Spinal cord (tissue), 9 donors: ENCODE measurements at regions not wholly inside any gene's neighbourhood (a gene's known extent, or its start where the extent isn't known, plus 50 kb on each side); places are given as distances from the start of the nearest gene placed in this dataset.
A peak's percentile ranks its signal among the peaks of the same experiment; 100 is the strongest.
"Not testable (repeated sequence)": the region's sequence is repeated elsewhere in the genome, so short reads cannot be mapped to it uniquely, and the experiment has no call there.

Experiments used
- DNase-seq, 6 donors: peaks; one replicate each; pipeline versions ENCODE4 v3.0.0 to v3.0.0-alpha.2; 2013 to 2015; ENCODE audit warnings: low spot score in 6 of 6, low read depth in 4 of 6
- H3K27ac ChIP-seq: one replicate; pipeline ENCODE4 v1.5.1; 2013; ENCODE audit warnings: low read depth, low read length, control low read depth
- H3K27me3 ChIP-seq: one replicate; pipeline ENCODE4 v1.6.1; 2013; ENCODE audit warnings: low read length; ENCODE audit not compliant: control insufficient read depth, insufficient read depth
- H3K36me3 ChIP-seq: one replicate; pipeline ENCODE4 v1.6.1; 2013; ENCODE audit warnings: low read length; ENCODE audit not compliant: control insufficient read depth, insufficient read depth
- H3K4me1 ChIP-seq: one replicate; pipeline ENCODE4 v1.6.1; 2013; ENCODE audit warnings: low read length; ENCODE audit not compliant: control insufficient read depth, insufficient read depth
- H3K4me3 ChIP-seq: one replicate; pipeline ENCODE4 v1.5.1; 2013; ENCODE audit warnings: low read depth, low read length, control low read depth
- H3K9me3 ChIP-seq: one replicate; pipeline ENCODE4 v1.6.1; 2013; ENCODE audit warnings: low read length; ENCODE audit not compliant: control insufficient read depth, insufficient read depth
- WGBS: methylation state at CpG from one replicate; pipeline ENCODE4 v1.1.5; 2013; ENCODE audit warnings: missing lambda C conversion rate; ENCODE audit not compliant: insufficient coverage; 5-methylcytosine and 5-hydroxymethylcytosine counted together
- donor health status: healthy.

GRCh38 chr2:223328578-223328977, 273.6 kb downstream of the SCG2 start:
- H3K4me3 ChIP-seq = no peak overlapping the region
- no peaks in the 10 kb centered on the region for H3K27me3 ChIP-seq
- no CpG with 5 or more reads among the region's 1 CpG for WGBS
- no peak overlapping the region for H3K27ac ChIP-seq
- no peak for DNase-seq
- no peaks in the 10 kb centered on the region for H3K36me3 ChIP-seq
- no peaks in the 10 kb centered on the region for H3K9me3 ChIP-seq
- H3K4me1 ChIP-seq = no peaks in the 10 kb centered on the region

DNA sequence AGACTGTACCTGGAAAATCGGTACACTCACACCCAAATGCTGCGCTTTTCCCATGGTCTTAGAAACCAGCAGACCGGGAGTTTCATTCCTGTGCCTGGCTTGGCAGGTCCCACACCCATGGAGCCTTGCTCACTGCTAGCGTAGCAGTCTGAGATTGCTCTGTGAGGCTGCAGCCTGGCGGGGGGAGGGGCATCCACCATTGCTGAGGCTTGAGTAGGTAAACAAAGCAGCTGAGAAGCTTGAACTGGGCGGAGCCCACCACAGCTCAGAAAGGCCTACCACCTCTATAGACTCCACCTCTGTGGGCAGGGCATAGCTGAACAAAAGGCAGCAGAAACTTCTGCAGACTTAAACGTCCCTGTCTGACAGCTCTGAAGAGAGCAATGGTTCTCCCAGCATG, 271.4 kb downstream of the SCG2 start:
- 89% methylated on average over 5 of the region's 7 CpGs for whole genome bisulfite sequencing
- DNase-seq, H3K36me3 ChIP-seq, H3K4me1 ChIP-seq, H3K27me3 ChIP-seq, H3K27ac ChIP-seq, H3K9me3 ChIP-seq, H3K4me3 ChIP-seq: not testable (repeated sequence)

DNA sequence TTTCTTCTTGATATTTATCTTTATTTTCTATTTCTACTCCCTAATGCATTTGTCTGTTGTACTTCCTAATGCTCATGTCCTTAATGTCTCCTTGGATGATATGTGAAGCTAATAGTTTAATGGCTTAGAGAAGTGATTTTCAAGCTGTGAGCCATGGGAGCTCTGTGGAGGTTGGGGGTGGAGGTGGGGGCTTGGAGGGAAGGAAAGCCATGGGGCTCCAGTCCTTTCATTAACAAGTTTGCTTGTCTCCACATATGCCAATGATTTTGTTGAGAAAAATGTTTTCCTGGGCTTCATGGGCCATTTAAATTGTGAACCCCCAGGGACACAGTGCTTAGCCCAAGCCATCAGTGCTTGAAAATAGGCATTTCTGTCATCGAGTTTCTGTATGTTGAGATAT, 264.1 kb downstream of the SCG2 start:
- Histone ChIP-seq H3K36me3 (no peaks in the 10 kb centered on the region), H3K9me3 (no peaks in the 10 kb centered on the region), H3K27ac (no peak overlapping the region), H3K27me3 (no peaks in the 10 kb centered on the region), H3K4me3 (no peak overlapping the region), H3K4me1 (no peaks in the 10 kb centered on the region)
- peak in 2 of 6 donors; percentile 19 to 77 for DNase-seq
- 80% methylated on average over 1 of the region's 1 CpG for WGBS

- Histone ChIP-seq H3K9me3 (no peaks in the 10 kb centered on the region), H3K4me3 (no peak overlapping the region), H3K36me3 (no peaks in the 10 kb centered on the region), H3K27me3 (no peaks in the 10 kb centered on the region), H3K27ac (no peak overlapping the region), H3K4me1 (no peaks in the 10 kb centered on the region)
- WGBS = 79% methylated on average over 1 of the region's 1 CpG
- DNase-seq = no peak
Observed at GRCh38 chr2:223357076-223357475, 245.1 kb downstream of the SCG2 start.

- no peak for DNase-seq
- no peaks in the 10 kb centered on the region for H3K9me3 ChIP-seq
- WGBS = 57% methylated on average over 1 of the region's 6 CpGs
- no peaks in the 10 kb centered on the region for H3K4me1 ChIP-seq
- H3K36me3 ChIP-seq = no peaks in the 10 kb centered on the region
- H3K27ac ChIP-seq = no peak overlapping the region
- H3K27me3 ChIP-seq = no peaks in the 10 kb centered on the region
- no peak overlapping the region for H3K4me3 ChIP-seq
Observed at GRCh38 chr2:223363085-223363484, 239.1 kb downstream of the SCG2 start.

DNA sequence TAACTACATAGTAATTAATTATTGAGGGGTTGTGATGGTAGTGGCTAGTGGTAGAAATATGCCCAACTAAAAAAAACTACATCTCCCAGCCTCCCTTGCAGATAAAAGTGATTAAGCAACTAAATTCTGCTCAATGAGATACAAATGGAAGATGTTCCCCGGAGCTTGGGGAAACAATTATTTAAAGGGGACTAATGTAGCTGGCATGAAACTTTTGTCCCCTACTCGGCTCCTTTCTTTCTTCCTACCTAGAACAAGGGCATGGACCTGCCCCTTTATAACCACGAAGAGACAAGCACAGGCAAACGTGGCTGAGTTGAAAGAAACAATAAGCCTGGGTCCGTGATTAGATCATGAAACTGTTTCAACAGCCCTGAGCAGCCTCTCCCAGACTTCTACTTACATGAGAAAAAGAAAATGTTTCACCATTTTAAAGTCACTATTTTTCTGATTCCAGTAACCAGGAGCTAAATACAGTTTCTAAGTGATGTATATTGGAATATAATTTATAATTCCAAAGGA, 236.9 kb downstream of the SCG2 start:
- peak in 1 of 6 donors; percentile 58 for DNase-seq
- Histone ChIP-seq H3K36me3 (no peaks in the 10 kb centered on the region), H3K4me1 (no peaks in the 10 kb centered on the region), H3K27ac (no peak overlapping the region), H3K4me3 (no peak overlapping the region), H3K9me3 (no peaks in the 10 kb centered on the region), H3K27me3 (no peaks in the 10 kb centered on the region)
- WGBS = no CpG with 5 or more reads among the region's 5 CpGs

GRCh38 chr2:223366566-223366965, 235.6 kb downstream of the SCG2 start:
- no CpG with 5 or more reads among the region's 5 CpGs for WGBS
- no peaks in the 10 kb centered on the region for H3K27me3 ChIP-seq
- no peak overlapping the region for H3K4me3 ChIP-seq
- DNase-seq = no peak
- H3K4me1 ChIP-seq = no peaks in the 10 kb centered on the region
- no peak overlapping the region for H3K27ac ChIP-seq
- H3K9me3 ChIP-seq = no peaks in the 10 kb centered on the region
- H3K36me3 ChIP-seq = no peaks in the 10 kb centered on the region

DNA sequence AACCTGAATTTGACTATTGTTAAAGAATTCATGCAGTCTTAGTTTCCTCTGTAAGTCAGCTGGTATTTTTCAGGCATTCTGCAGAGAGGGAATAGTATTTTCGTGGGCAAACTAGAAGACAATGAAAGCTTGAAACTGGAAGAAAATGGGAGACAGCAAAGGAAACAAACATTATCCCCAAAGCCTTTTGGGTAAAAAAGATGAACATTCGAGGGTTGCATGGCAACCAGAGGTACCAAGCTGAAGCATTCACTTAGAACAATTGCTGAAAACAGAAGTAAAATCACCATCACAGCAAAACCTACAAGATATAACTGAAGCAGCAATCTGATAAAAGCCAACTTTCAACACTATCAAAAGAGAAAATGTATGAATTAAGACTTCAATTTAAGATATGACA, 233.7 kb downstream of the SCG2 start:
- Histone ChIP-seq H3K27me3 (no peaks in the 10 kb centered on the region), H3K4me3 (no peak overlapping the region), H3K36me3 (no peaks in the 10 kb centered on the region), H3K4me1 (no peaks in the 10 kb centered on the region), H3K9me3 (no peaks in the 10 kb centered on the region), H3K27ac (no peak overlapping the region)
- peak in 3 of 6 donors; percentile 6 to 71 (median 17) for DNase-seq
- no CpG with 5 or more reads among the region's 2 CpGs for WGBS

GRCh38 chr2:223369889-223370288, 232.3 kb downstream of the SCG2 start:
- H3K27ac ChIP-seq = no peak overlapping the region
- H3K27me3 ChIP-seq = no peaks in the 10 kb centered on the region
- no peaks in the 10 kb centered on the region for H3K4me1 ChIP-seq
- no CpG with 5 or more reads among the region's 3 CpGs for WGBS
- H3K9me3 ChIP-seq = no peaks in the 10 kb centered on the region
- DNase-seq = no peak
- H3K4me3 ChIP-seq = no peak overlapping the region
- no peaks in the 10 kb centered on the region for H3K36me3 ChIP-seq

DNA sequence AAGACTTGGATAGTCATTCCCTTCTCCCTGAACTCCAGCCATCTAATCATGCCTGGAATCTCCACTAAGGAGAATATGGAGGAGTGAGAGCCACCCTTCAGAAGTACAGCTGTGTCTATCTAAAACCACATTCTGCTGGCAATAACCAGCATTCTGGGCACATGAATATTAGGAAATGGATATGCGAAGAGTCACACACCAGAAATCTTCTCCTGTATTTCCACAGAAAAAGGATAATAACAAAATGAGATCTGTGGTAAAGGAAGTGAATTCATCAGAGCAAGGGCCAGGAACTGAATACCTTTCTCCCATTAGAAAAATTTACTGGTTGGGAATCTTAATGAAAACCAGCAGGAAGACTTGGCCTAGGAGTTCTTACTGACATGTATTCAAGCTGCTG, 218.8 kb downstream of the SCG2 start:
- H3K36me3 ChIP-seq = no peaks in the 10 kb centered on the region
- H3K9me3 ChIP-seq = no peaks in the 10 kb centered on the region
- no peak for DNase-seq
- H3K27ac ChIP-seq = no peak overlapping the region
- no peaks in the 10 kb centered on the region for H3K27me3 ChIP-seq
- WGBS = no CpG with 5 or more reads among the region's 1 CpG
- H3K4me1 ChIP-seq = no peaks in the 10 kb centered on the region
- H3K4me3 ChIP-seq = no peak overlapping the region
